ENCODE measurements at regions not wholly inside any gene's neighbourhood (a gene's known extent, or its start where the extent isn't known, plus 50 kb on each side); places are given as distances from the start of the nearest gene placed in this dataset.
"Not testable (repeated sequence)": the region's sequence is repeated elsewhere in the genome, so short reads cannot be mapped to it uniquely, and the experiment has no call there.

- H3K27me3 ChIP-seq (replicated peaks): no peaks in the 10 kb centered on the region
- H3K4me3 ChIP-seq (ENCODE audit: low read depth, low read length): no peak overlapping the region
- in situ Hi-C loops (cut with HindIII; ENCODE audit: low pct_ligation_motif_present, low sequenced_read_pairs): no loop called here
- H3K36me3 ChIP-seq (replicated peaks): no peaks in the 10 kb centered on the region
- no peak overlapping the region for H3K27ac ChIP-seq
- no peak for TF ChIP-seq CTCF (IDR thresholded peaks at IDR 0.05; ENCODE audit: low read depth, low read length, missing control alignments)
- DNase-seq: no peak
Measured at GRCh38 chr6:22756365-22756764, 187.0 kb downstream of the HDGFL1 start.

GRCh38 chr6:22764496-22764895 lies 195.1 kb downstream of the HDGFL1 start:
- TF ChIP-seq CTCF (IDR thresholded peaks at IDR 0.05; ENCODE audit: low read depth, low read length, missing control alignments): no peak
- in situ Hi-C loops (cut with HindIII; ENCODE audit: low pct_ligation_motif_present, low sequenced_read_pairs): no loop called here

DNA sequence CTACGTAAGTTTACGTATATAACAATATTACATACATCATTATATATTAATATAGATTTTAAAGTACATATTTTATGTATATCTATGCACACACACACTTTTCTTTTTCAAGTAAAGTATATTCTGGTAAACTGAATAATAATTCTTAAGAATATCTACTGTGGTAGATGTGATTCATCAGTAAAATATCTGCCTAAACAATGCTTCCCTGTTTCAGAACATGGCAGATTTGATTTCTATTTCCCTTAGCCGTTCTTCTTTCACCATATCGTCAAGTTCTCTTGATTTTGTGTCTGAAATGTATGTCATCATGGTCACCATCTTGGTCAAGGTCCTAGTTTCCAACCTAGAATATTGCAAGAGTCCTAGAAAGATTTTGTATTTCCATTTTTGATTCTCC lies 195.6 kb downstream of the HDGFL1 start:
- in situ Hi-C loops (cut with HindIII; ENCODE audit: low pct_ligation_motif_present, low sequenced_read_pairs): no loop called here

More at GRCh38 chr6:22764496-22764895, 195.1 kb downstream of the HDGFL1 start:
- peak overlapping the region; percentile 49 for H3K27ac ChIP-seq
- no peak overlapping the region for H3K4me3 ChIP-seq (ENCODE audit: low read depth, low read length)
- H3K27me3 ChIP-seq (replicated peaks): no peaks in the 10 kb centered on the region
- H3K36me3 ChIP-seq (replicated peaks): no peaks in the 10 kb centered on the region
- DNase-seq: no peak

DNA sequence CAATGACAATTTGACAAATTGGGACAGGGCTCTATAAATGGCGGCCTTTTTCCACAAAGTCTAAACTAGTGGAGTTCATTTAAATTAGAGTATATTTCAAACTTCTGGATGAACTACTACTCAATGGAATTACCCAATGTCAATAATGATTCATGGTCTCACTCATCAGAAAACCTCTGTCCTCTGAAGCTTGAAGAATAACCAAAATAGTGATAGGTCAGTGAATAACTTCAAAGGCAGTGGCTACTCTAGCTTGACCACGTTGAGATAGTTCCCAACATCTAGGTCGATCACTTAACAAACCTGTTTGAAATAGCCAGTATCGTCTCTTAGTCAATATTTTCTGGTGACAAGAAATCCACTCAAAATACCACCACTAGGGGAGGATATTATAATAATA lies 197.6 kb downstream of the HDGFL1 start:
- no peak for TF ChIP-seq CTCF (IDR thresholded peaks at IDR 0.05; ENCODE audit: low read depth, low read length, missing control alignments)
- Histone ChIP-seq H3K36me3 (replicated peaks) (no peaks in the 10 kb centered on the region), H3K27ac (no peak overlapping the region), H3K27me3 (replicated peaks) (no peaks in the 10 kb centered on the region), H3K4me3 (ENCODE audit: low read depth, low read length) (no peak overlapping the region)
- in situ Hi-C loops (cut with HindIII; ENCODE audit: low pct_ligation_motif_present, low sequenced_read_pairs): no loop called here
- DNase-seq: peak; percentile 17

More for the DNA sequence above, 195.6 kb downstream of the HDGFL1 start:
- H3K27ac ChIP-seq: peak overlapping the region; percentile 45
- TF ChIP-seq CTCF (IDR thresholded peaks at IDR 0.05; ENCODE audit: low read depth, low read length, missing control alignments): no peak
- DNase-seq: no peak
- no peak overlapping the region for H3K4me3 ChIP-seq (ENCODE audit: low read depth, low read length)
- no peaks in the 10 kb centered on the region for H3K36me3 ChIP-seq (replicated peaks)
- no peaks in the 10 kb centered on the region for H3K27me3 ChIP-seq (replicated peaks)

DNA sequence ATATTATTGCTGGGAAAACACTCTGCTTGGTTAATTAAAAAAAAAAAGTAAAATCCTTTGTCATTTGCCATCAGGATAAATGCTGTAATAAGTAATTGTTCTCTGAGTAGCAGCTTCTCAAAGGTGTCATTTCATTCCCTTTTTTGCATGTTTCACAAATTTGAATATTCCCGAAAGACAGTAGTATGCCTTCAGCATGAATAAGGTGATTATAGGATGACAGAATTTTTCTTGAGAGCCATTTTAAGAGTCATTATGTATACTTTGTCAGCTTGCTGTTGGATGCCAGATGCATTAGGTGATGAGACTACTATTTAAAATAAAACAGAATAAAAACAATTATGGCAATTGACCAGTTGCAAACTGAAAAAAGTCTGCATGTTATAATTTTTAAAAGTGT lies 200.7 kb downstream of the HDGFL1 start:
- in situ Hi-C loops (cut with HindIII; ENCODE audit: low pct_ligation_motif_present, low sequenced_read_pairs): no loop called here
- Histone ChIP-seq H3K27me3 (replicated peaks) (no peaks in the 10 kb centered on the region), H3K36me3 (replicated peaks) (no peaks in the 10 kb centered on the region), H3K4me3 (ENCODE audit: low read depth, low read length) (no peak overlapping the region), H3K27ac (no peak overlapping the region)
- no peak for TF ChIP-seq CTCF (IDR thresholded peaks at IDR 0.05; ENCODE audit: low read depth, low read length, missing control alignments)
- no peak for DNase-seq

DNA sequence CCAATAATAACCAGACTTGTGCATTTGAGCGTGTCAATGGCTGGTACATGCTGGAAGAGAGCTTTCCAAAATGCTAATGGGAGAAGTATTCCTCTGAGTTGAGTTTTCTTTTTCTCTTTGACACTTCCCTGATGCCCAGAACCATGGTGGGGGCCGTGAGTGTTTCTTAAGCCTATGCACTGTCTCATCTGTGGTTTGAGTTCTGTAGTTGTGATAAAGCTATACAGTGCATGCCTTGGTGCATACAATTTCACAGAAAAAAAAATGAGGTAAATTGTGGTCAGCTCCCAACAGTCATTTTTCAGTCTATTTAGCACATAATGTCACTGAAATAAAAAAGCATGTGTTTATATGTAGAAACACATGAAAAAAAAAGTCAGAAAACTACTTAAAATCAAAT lies 204.8 kb downstream of the HDGFL1 start:
- H3K36me3 ChIP-seq (replicated peaks): no peaks in the 10 kb centered on the region
- H3K27ac ChIP-seq: no peak overlapping the region
- no peak for TF ChIP-seq CTCF (IDR thresholded peaks at IDR 0.05; ENCODE audit: low read depth, low read length, missing control alignments)
- H3K27me3 ChIP-seq (replicated peaks): no peaks in the 10 kb centered on the region
- H3K4me3 ChIP-seq (ENCODE audit: low read depth, low read length): no peak overlapping the region
- DNase-seq: no peak
- in situ Hi-C loops (cut with HindIII; ENCODE audit: low pct_ligation_motif_present, low sequenced_read_pairs): no loop called here

GRCh38 chr6:22778438-22778837 lies 209.1 kb downstream of the HDGFL1 start:
- DNase-seq; H3K36me3 ChIP-seq (replicated peaks); H3K27ac ChIP-seq; in situ Hi-C loops (cut with HindIII; ENCODE audit: low pct_ligation_motif_present, low sequenced_read_pairs); H3K4me3 ChIP-seq (ENCODE audit: low read depth, low read length); H3K27me3 ChIP-seq (replicated peaks): not testable (repeated sequence)
